K562 (cell line): ENCODE measurements at regions not wholly inside any gene's neighbourhood (a gene's known extent, or its start where the extent isn't known, plus 50 kb on each side); places are given as distances from the start of the nearest gene placed in this dataset.

Experiments
- CBFA2T2 ChIP-seq: fragments of 450-650 bp; conservative IDR thresholded peaks from 2 replicates; pipeline ENCODE4 v1.6.1; 2017; ENCODE audit warnings: mild to moderate bottlenecking
- CHD1 ChIP-seq: fragments of 200-600 bp; sonication (generic); IDR thresholded peaks from one replicate; pipeline ENCODE4 v1.6.1; 2012; ENCODE audit warnings: mild to moderate bottlenecking, moderate library complexity, low read length, inconsistent platforms
- HCFC1 ChIP-seq: IDR thresholded peaks from 2 replicates; pipeline ENCODE4 v1.6.1; 2012; ENCODE audit warnings: low read depth, low read length, improper control_type of control experiment
- HNRNPUL1 ChIP-seq: fragments of 200-400 bp; formaldehyde crosslinking; IDR thresholded peaks from 2 replicates; pipeline ENCODE4 v1.6.1; 2017; ENCODE audit warnings: low read length
- LARP7 ChIP-seq: fragments of 450-650 bp; IDR thresholded peaks from 2 replicates; pipeline ENCODE4 v1.6.1; 2016
- MEF2A ChIP-seq: IDR thresholded peaks from 2 replicates; pipeline ENCODE4 v1.6.1; 2011; ENCODE audit warnings: low read depth, mild to moderate bottlenecking, low read length, moderate library complexity; ENCODE audit not compliant: control insufficient read depth
- MEIS2 ChIP-seq: fragments of 450-650 bp; IDR thresholded peaks from 2 replicates; pipeline ENCODE4 v1.6.1; 2014; ENCODE audit warnings: mild to moderate bottlenecking; ENCODE audit not compliant: partially characterized antibody
- MYC ChIP-seq, 2 experiments: fragments of 250-450 bp in 1 of 2; sonication (Bioruptor Pico) in 1 of 2; IDR thresholded peaks; 2 replicates each; pipeline versions ENCODE4 v1.5.1 to v1.6.1; 2012 to 2021; ENCODE audit warnings: low read depth in 2 of 2, borderline replicate concordance in 1 of 2, improper control_type of control experiment in 1 of 2, low read length in 1 of 2, mild to moderate bottlenecking in 1 of 2, moderate library complexity in 1 of 2
- NCOA6 ChIP-seq: fragments of 450-650 bp; IDR thresholded peaks from 2 replicates; pipeline ENCODE4 v1.6.1; 2017; ENCODE audit warnings: mild to moderate bottlenecking
- NFATC3 ChIP-seq: fragments of 450-650 bp; IDR thresholded peaks from 2 replicates; pipeline ENCODE4 v1.6.1; 2017; ENCODE audit warnings: mild to moderate bottlenecking
- RBFOX2 ChIP-seq: fragments of 200-400 bp; formaldehyde crosslinking; IDR thresholded peaks from 2 replicates; pipeline ENCODE4 v1.6.1; 2017; ENCODE audit warnings: low read depth, mild to moderate bottlenecking, low read length, moderate library complexity
- SMARCA5 ChIP-seq: fragments of 450-650 bp; IDR thresholded peaks from 2 replicates; pipeline ENCODE4 v1.6.1; 2016
- SREBF1 ChIP-seq: fragments of 150-350 bp; IDR thresholded peaks from 2 replicates; pipeline ENCODE4 v1.6.1; 2014; ENCODE audit warnings: antibody characterized with exemption, low read depth, low read length, borderline replicate concordance
- TAF15 ChIP-seq: fragments of 200-400 bp; formaldehyde crosslinking; IDR thresholded peaks from 2 replicates; pipeline ENCODE4 v1.6.1; 2017; ENCODE audit warnings: mild to moderate bottlenecking, low read depth, low read length, moderate library complexity
- TAL1 ChIP-seq: fragments of 450-650 bp; IDR thresholded peaks from 2 replicates; pipeline ENCODE4 v1.6.1; 2016; ENCODE audit warnings: mild to moderate bottlenecking
- TCFL5 ChIP-seq: fragments of 250-450 bp; sonication (Bioruptor Pico); conservative IDR thresholded peaks from 2 replicates; pipeline ENCODE4 v1.6.1; 2021; ENCODE audit warnings: mild to moderate bottlenecking, moderate library complexity, matching md5 sums
- XRCC4 ChIP-seq: IDR thresholded peaks from one replicate; pipeline ENCODE4 v1.6.1; 2011; ENCODE audit not compliant: insufficient read depth, insufficient read length; ENCODE audit errors: extremely low read depth
- ZNF239 ChIP-seq: fragments of 250-450 bp; sonication (Bioruptor Pico); IDR thresholded peaks from 2 replicates; pipeline ENCODE4 v1.4.0; 2020; ENCODE audit warnings: mild to moderate bottlenecking
- ZNF76 ChIP-seq: fragments of 250-450 bp; sonication (Bioruptor Pico); IDR thresholded peaks from 2 replicates; pipeline ENCODE4 v1.4.0; 2020; ENCODE audit warnings: mild to moderate bottlenecking, moderate library complexity, borderline replicate concordance
- TF ChIP-seq, protein P1 (sequence below): sonication (generic); formaldehyde crosslinking; IDR thresholded peaks from 2 replicates; pipeline ENCODE4 v1.8.0; 2023; ENCODE audit warnings: mild to moderate bottlenecking, missing genetic modification reagents
- TF ChIP-seq, protein P2 (sequence below), 3 experiments: fragments of 200-800 bp in 1 of 3; sonication (Bioruptor generic) in 1 of 3; sonication (generic) in 1 of 3; formaldehyde crosslinking in 1 of 3; IDR thresholded peaks; 2 replicates each; pipeline versions ENCODE4 v1.6.1 to v1.8.0; 2016 to 2022; ENCODE audit warnings: mild to moderate bottlenecking in 2 of 3, missing compliant biosample characterization in 2 of 3, missing genetic modification characterization in 2 of 3, missing genetic modification reagents in 1 of 3
- TF ChIP-seq, protein P3 (sequence below): IDR thresholded peaks from 3 replicates; pipeline ENCODE4 v1.6.1; 2011; ENCODE audit warnings: borderline replicate concordance, mild to moderate bottlenecking; ENCODE audit not compliant: insufficient read length, insufficient read depth
- TF ChIP-seq, protein P4 (sequence below): fragments of 250-450 bp; sonication (Bioruptor Pico); IDR thresholded peaks from 2 replicates; pipeline ENCODE4 v1.5.0; 2021

DNA sequence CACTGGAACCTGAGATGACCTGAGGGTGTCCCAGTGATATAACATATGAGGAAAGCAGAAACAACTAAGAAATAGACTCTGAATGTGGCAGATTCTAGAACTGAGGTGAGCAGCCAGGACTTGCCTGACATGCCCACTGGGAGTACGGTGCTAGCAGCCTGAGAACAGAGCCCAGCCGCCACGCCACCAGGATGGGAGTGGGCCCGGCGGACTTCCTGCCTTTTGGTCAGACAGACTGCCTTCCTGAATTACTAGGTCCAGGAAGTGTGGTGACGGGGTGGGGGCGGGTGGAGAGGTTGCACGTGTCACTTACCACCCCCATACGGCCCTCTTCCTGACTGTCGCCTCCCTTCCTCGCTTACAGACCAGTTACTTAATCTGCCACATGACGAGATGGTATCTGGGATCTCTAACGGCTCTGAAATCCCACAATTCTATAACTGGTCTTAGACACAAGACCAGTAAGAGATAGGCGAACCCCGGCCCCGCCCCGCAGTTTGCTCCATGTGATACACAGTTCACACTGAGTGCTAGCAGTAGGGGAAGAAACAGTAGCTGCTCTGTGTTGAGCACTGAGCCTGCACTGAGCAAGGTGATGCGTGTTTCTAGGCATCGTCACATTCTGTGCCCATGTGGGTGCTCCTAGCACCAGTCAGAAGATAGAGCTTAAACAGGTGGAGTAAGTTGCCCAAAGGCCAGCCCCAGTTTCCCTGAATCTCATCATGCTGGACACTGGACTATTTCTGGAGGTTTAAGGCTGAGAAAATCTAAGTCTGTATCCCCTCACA is 95.7 kb downstream of the CPN2 start (continued):
- TF ChIP-seq, protein P1, sequence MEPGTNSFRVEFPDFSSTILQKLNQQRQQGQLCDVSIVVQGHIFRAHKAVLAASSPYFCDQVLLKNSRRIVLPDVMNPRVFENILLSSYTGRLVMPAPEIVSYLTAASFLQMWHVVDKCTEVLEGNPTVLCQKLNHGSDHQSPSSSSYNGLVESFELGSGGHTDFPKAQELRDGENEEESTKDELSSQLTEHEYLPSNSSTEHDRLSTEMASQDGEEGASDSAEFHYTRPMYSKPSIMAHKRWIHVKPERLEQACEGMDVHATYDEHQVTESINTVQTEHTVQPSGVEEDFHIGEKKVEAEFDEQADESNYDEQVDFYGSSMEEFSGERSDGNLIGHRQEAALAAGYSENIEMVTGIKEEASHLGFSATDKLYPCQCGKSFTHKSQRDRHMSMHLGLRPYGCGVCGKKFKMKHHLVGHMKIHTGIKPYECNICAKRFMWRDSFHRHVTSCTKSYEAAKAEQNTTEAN (CRISPR knock-in tag) = no peak
- peak; percentile 79 for TF ChIP-seq CBFA2T2
- no peak; the same call in none of the 2 replicates for TF ChIP-seq HCFC1
- TF ChIP-seq XRCC4 = no peak
- no peak for TF ChIP-seq NFATC3
- TF ChIP-seq TCFL5 (CRISPR knock-in tag) = no peak
- peak; percentile 99 for TF ChIP-seq MYC (IDR thresholded peaks at IDR 0.05; ENCODE audit: low read depth, low read length)
- TF ChIP-seq MYC (CRISPR knock-in tag; IDR thresholded peaks at IDR 0.05; ENCODE audit: borderline replicate concordance, low read depth) = peak; percentile 41; the same call in 1 of the 2 replicates
- TF ChIP-seq, protein P2, sequence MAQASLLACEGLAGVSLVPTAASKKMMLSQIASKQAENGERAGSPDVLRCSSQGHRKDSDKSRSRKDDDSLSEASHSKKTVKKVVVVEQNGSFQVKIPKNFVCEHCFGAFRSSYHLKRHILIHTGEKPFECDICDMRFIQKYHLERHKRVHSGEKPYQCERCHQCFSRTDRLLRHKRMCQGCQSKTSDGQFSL (CRISPR knock-in tag; IDR thresholded peaks at IDR 0.05) = no peak
- TF ChIP-seq, protein P2 (tag; IDR thresholded peaks at IDR 0.05) = peak in 1 of 2 experiments; percentile 61; a peak in 1 of 4 replicates
- TF ChIP-seq MEF2A = peak; percentile 12; the same call in 1 of the 2 replicates
- no peak for TF ChIP-seq NCOA6
- peak; percentile 84 for TF ChIP-seq MEIS2
- peak; percentile 49 for TF ChIP-seq TAL1
- 0 out of 2 replicates have a peak, but pooled peaks have one; percentile 23 for TF ChIP-seq SMARCA5
- TF ChIP-seq RBFOX2 = peak; percentile 87
- no peak for TF ChIP-seq ZNF76
- no peak for TF ChIP-seq CHD1
- 0 out of 2 replicates have a peak, but pooled peaks have one; percentile 40 for TF ChIP-seq SREBF1
- TF ChIP-seq, protein P3, sequence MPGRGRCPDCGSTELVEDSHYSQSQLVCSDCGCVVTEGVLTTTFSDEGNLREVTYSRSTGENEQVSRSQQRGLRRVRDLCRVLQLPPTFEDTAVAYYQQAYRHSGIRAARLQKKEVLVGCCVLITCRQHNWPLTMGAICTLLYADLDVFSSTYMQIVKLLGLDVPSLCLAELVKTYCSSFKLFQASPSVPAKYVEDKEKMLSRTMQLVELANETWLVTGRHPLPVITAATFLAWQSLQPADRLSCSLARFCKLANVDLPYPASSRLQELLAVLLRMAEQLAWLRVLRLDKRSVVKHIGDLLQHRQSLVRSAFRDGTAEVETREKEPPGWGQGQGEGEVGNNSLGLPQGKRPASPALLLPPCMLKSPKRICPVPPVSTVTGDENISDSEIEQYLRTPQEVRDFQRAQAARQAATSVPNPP = no peak
- no peak; the same call in 1 of the 2 replicates for TF ChIP-seq ZNF239 (CRISPR knock-in tag)
- TF ChIP-seq HNRNPUL1 = no peak
- TF ChIP-seq TAF15 = no peak
- TF ChIP-seq, protein P4, sequence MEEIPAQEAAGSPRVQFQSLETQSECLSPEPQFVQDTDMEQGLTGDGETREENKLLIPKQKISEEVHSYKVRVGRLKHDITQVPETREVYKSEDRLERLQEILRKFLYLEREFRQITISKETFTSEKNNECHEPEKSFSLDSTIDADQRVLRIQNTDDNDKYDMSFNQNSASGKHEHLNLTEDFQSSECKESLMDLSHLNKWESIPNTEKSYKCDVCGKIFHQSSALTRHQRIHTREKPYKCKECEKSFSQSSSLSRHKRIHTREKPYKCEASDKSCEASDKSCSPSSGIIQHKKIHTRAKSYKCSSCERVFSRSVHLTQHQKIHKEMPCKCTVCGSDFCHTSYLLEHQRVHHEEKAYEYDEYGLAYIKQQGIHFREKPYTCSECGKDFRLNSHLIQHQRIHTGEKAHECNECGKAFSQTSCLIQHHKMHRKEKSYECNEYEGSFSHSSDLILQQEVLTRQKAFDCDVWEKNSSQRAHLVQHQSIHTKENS (CRISPR knock-in tag) = no peak
- TF ChIP-seq LARP7 = no peak
